Omental fat pad (tissue), 3 donors: ENCODE measurements at regions not wholly inside any gene's neighbourhood (a gene's known extent, or its start where the extent isn't known, plus 50 kb on each side); places are given as distances from the start of the nearest gene placed in this dataset.

Experiments used
- ATAC-seq: fragments of 150-250 bp; one replicate; pipeline ENCODE4 v1.9.1; 2016; ENCODE audit warnings: mild to moderate bottlenecking, moderate library complexity; ENCODE audit not compliant: low FRiP score
- DNase-seq: peaks from one replicate; pipeline ENCODE4 v3.0.0-alpha.2; 2019; ENCODE audit warnings: low spot score
- TF ChIP-seq, protein P1 (sequence below), 3 donors: fragments of 450-650 bp; IDR thresholded peaks; one replicate each; pipeline ENCODE4 v1.5.1; 2016 to 2017; ENCODE audit warnings: antibody characterized with exemption in 3 of 3, mild to moderate bottlenecking in 3 of 3, moderate library complexity in 2 of 3

DNA sequence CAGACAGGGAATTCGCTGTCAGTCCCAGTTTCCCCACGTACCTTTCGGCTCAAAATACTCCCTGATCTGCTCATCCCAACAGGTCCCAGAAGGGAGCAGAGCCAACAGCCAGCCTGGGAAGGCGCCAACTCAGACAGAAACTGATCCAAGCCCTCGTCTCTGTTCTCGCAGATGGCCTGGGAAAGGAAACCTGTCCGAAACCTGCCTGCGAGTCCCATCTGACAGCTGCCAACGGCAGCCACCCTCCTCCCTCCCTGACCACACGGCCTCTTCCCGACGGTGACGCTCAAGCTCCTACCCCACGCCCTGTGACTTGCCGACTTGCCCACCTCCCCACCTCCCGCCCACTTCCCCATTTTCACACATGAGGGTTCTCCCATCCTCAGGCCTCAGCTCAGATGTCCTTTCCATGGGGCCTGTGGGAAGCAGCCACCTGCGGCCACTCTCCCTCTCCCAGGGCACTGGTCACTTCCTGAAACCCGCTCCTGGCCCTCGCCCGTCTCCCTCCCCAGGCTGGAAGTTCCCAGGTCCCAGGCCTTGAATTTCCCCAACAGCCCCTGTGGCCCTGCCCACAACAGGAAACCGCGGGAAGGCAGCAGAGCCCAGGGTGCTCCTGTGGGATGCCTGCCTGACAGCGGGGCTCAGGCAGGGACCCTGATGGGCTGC is 60.9 kb upstream of the FBRSL1 start:
- TF ChIP-seq, protein P1, sequence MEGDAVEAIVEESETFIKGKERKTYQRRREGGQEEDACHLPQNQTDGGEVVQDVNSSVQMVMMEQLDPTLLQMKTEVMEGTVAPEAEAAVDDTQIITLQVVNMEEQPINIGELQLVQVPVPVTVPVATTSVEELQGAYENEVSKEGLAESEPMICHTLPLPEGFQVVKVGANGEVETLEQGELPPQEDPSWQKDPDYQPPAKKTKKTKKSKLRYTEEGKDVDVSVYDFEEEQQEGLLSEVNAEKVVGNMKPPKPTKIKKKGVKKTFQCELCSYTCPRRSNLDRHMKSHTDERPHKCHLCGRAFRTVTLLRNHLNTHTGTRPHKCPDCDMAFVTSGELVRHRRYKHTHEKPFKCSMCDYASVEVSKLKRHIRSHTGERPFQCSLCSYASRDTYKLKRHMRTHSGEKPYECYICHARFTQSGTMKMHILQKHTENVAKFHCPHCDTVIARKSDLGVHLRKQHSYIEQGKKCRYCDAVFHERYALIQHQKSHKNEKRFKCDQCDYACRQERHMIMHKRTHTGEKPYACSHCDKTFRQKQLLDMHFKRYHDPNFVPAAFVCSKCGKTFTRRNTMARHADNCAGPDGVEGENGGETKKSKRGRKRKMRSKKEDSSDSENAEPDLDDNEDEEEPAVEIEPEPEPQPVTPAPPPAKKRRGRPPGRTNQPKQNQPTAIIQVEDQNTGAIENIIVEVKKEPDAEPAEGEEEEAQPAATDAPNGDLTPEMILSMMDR (IDR thresholded peaks at IDR 0.05), result no peak
- no peak for DNase-seq
- ATAC-seq, result peak; percentile 22

GRCh38 chr12:132427999-132428935 is 61.7 kb upstream of the FBRSL1 start:
- ATAC-seq (no peak), DNase-seq (no peak)
- TF ChIP-seq, protein P1 (IDR thresholded peaks at IDR 0.05), result no peak

GRCh38 chr12:132427174-132427768 is 62.7 kb upstream of the FBRSL1 start:
- ATAC-seq, result no peak
- TF ChIP-seq, protein P1 (IDR thresholded peaks at IDR 0.05), result no peak
- no peak for DNase-seq

DNA sequence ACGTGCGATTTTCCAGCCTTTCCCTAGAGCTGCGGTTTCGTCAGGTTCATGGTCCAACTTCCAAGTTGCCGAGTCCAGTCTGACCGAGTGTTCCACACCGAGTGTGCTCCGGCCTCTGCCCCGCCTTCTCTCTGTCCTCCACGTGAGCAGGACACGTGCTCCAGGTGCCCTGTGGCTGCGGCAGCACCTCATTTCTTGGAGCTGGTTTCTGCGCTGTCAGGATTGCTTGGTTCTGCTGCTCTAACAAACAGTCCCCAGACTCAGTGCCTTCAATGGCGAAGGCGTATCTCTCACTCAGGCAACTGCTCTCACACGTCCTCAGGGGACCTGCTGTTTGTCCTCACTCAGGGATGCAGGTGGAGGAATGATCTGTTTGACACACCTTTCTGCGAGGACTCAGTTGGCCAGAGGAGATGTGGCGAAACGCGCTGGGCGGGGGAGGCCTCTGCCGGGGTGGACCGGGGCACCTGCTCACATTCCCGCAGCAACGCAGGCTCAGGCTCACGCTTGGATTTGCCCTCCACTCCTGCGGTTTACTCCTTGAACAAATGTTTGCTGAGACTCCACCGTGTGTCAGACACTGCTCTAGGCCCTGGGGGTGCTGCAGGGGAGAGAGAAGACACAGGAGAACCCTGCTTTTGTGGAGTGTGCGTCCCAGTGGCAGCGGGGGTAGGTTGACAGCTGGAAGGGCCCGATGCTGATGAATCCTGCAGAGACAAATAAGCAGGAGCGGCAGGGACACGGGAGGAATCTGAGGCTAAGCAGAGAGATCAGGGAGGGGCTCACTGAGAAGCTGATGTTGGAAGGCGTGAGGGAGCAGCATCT is 63.4 kb upstream of the FBRSL1 start:
- TF ChIP-seq, protein P1 (IDR thresholded peaks at IDR 0.05), result no peak
- ATAC-seq, result no peak
- DNase-seq, result no peak

DNA sequence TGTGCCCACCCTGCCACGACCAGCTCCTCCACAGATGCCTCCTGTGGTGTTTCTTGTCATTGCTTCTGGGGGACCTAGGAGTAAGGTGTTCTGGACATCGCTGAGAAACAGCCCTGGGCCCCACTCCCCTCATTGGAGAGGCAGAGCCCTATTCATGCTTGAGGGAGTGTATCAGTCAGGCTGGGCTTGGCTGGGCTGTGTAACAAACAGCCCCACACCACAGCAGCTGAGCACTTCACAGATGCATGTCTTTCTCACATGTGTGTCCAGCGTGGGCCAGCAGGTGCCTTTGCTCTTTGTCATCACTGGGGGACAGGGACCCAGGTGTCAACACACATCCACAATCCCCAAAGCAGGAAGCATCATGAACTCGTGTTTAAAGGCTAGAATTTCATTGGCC is 65.1 kb upstream of the FBRSL1 start:
- TF ChIP-seq, protein P1 (IDR thresholded peaks at IDR 0.05), result no peak
- no peak for ATAC-seq
- DNase-seq, result no peak

GRCh38 chr12:132423820-132424645 is 65.9 kb upstream of the FBRSL1 start:
- no peak for ATAC-seq
- TF ChIP-seq, protein P1 (IDR thresholded peaks at IDR 0.05), result no peak
- no peak for DNase-seq
